ENCODE measurements at regions not wholly inside any gene's neighbourhood (a gene's known extent, or its start where the extent isn't known, plus 50 kb on each side); places are given as distances from the start of the nearest gene placed in this dataset.

DNA sequence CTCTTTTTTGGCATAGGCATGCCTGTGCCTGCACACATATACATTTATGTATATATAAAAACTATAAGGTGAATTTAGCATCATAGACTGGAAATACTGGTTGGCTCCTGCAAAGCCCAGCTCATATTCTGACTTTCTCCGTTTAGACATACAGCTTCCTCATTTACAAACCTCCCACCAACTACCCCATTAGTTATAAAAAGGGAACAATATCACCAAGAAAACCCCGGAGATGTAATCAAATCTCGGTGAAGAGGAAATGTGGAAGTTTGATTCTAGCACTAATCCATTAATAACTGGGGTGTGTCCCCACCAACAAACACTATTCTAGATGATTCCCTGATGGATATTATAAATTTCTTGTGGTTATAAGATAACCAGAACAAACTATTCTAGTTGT lies 517.7 kb upstream of the TBL1XR1 start:
- TF ChIP-seq, protein P1, sequence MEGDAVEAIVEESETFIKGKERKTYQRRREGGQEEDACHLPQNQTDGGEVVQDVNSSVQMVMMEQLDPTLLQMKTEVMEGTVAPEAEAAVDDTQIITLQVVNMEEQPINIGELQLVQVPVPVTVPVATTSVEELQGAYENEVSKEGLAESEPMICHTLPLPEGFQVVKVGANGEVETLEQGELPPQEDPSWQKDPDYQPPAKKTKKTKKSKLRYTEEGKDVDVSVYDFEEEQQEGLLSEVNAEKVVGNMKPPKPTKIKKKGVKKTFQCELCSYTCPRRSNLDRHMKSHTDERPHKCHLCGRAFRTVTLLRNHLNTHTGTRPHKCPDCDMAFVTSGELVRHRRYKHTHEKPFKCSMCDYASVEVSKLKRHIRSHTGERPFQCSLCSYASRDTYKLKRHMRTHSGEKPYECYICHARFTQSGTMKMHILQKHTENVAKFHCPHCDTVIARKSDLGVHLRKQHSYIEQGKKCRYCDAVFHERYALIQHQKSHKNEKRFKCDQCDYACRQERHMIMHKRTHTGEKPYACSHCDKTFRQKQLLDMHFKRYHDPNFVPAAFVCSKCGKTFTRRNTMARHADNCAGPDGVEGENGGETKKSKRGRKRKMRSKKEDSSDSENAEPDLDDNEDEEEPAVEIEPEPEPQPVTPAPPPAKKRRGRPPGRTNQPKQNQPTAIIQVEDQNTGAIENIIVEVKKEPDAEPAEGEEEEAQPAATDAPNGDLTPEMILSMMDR (conservative IDR thresholded peaks at IDR 0.05; ENCODE audit: low read depth, low read length) = no peak
- TF ChIP-seq EZH2 (IDR thresholded peaks at IDR 0.05; ENCODE audit: borderline replicate concordance, low read depth, low read length, poor library complexity, severe bottlenecking) = no peak

Data from A673 (cell line).